ENCODE measurements at regions not wholly inside any gene's neighbourhood (a gene's known extent, or its start where the extent isn't known, plus 50 kb on each side); places are given as distances from the start of the nearest gene placed in this dataset.

DNA sequence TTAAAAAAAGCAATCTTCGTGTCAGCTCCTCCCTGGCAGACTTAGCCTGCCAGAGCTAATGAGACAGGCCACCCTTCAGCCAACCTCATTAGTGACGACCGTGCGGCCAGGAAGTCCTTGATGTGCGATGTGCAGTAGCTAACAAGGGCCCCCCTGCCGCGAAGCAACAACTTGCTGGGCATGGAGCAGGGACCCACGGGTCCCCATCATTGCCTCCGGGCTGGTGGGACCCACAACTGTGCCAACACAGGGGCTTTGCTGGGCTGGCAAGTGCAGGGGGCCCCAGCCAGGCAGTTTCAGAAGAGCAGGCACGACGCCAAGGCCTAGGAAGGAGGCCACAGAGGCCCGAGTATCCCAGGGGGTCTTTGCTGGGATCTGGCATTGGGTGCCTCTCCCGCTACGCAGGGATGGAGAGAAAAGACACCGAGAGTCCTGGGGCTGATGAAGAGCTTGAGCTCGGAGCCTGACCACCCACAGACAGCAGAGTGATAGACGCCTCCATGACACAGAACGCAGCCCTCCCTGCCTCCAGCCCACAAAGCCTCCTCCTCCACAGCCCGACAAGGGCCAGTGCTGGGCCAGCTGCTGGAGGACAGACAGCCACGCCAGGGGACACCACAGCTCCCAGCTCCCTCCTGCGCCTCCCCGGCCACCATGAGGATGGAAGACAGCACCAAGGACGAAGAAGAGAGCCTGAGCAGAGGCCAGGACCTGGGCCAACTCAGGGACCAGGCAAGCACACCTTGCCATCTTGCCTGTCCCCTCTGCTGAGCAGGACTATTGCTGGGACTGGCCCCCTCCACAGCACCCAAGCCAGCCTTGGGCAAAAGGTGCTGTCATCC is 96.6 kb downstream of the YTHDF1 start:
- H3K27me3 Mint-ChIP-seq (ENCODE audit: unreplicated experiment), result peaks cover 89% of the 10 kb centered on the region
- H3K4me3 Mint-ChIP-seq (ENCODE audit: low read depth, unreplicated experiment), result no peak overlapping the region
- no peak for DNase-seq
- H3K27ac Mint-ChIP-seq (ENCODE audit: unreplicated experiment), result no peak overlapping the region
- intact Hi-C loops (cut with micrococcal nuclease; ENCODE audit: unreplicated experiment), result no loop called here
- peaks cover 6% of the 10 kb centered on the region for H3K4me1 Mint-ChIP-seq (ENCODE audit: low read depth, unreplicated experiment)
- BruUV-seq (replicated peaks), result no TSS peak
- TF ChIP-seq, protein P1, sequence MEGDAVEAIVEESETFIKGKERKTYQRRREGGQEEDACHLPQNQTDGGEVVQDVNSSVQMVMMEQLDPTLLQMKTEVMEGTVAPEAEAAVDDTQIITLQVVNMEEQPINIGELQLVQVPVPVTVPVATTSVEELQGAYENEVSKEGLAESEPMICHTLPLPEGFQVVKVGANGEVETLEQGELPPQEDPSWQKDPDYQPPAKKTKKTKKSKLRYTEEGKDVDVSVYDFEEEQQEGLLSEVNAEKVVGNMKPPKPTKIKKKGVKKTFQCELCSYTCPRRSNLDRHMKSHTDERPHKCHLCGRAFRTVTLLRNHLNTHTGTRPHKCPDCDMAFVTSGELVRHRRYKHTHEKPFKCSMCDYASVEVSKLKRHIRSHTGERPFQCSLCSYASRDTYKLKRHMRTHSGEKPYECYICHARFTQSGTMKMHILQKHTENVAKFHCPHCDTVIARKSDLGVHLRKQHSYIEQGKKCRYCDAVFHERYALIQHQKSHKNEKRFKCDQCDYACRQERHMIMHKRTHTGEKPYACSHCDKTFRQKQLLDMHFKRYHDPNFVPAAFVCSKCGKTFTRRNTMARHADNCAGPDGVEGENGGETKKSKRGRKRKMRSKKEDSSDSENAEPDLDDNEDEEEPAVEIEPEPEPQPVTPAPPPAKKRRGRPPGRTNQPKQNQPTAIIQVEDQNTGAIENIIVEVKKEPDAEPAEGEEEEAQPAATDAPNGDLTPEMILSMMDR (IDR thresholded peaks at IDR 0.05; ENCODE audit: unreplicated experiment), result no peak
- H3K36me3 Mint-ChIP-seq (ENCODE audit: insufficient read depth, unreplicated experiment), result no peaks in the 10 kb centered on the region
- CTCF ChIA-PET, result no interaction called here
- no peaks in the 10 kb centered on the region for H3K9me3 Mint-ChIP-seq (ENCODE audit: low read depth, unreplicated experiment)

GRCh38 chr20:63118303-63119120 is 97.4 kb downstream of the YTHDF1 start:
- intact Hi-C loops (cut with micrococcal nuclease; ENCODE audit: unreplicated experiment), result no loop called here
- Mint-ChIP-seq H3K36me3 (ENCODE audit: insufficient read depth, unreplicated experiment) (no peaks in the 10 kb centered on the region), H3K9me3 (ENCODE audit: low read depth, unreplicated experiment) (no peaks in the 10 kb centered on the region), H3K27me3 (ENCODE audit: unreplicated experiment) (peaks cover 97% of the 10 kb centered on the region), H3K4me1 (ENCODE audit: low read depth, unreplicated experiment) (peaks cover 7% of the 10 kb centered on the region), H3K27ac (ENCODE audit: unreplicated experiment) (no peak overlapping the region), H3K4me3 (ENCODE audit: low read depth, unreplicated experiment) (no peak overlapping the region)
- TF ChIP-seq, protein P1 (IDR thresholded peaks at IDR 0.05; ENCODE audit: unreplicated experiment), result no peak
- CTCF ChIA-PET, result no interaction called here
- no peak for DNase-seq
- BruUV-seq (replicated peaks), result no TSS peak

- intact Hi-C loops (cut with micrococcal nuclease; ENCODE audit: unreplicated experiment), result no loop called here
- no peak overlapping the region for H3K4me3 Mint-ChIP-seq (ENCODE audit: low read depth, unreplicated experiment)
- DNase-seq, result no peak
- no TSS peak for BruUV-seq (replicated peaks)
- no peaks in the 10 kb centered on the region for H3K36me3 Mint-ChIP-seq (ENCODE audit: insufficient read depth, unreplicated experiment)
- H3K27ac Mint-ChIP-seq (ENCODE audit: unreplicated experiment), result no peak overlapping the region
- TF ChIP-seq, protein P1 (IDR thresholded peaks at IDR 0.05; ENCODE audit: unreplicated experiment), result no peak
- peaks cover 100% of the 10 kb centered on the region for H3K27me3 Mint-ChIP-seq (ENCODE audit: unreplicated experiment)
- CTCF ChIA-PET, result no interaction called here
- H3K4me1 Mint-ChIP-seq (ENCODE audit: low read depth, unreplicated experiment), result peaks cover 7% of the 10 kb centered on the region
- no peaks in the 10 kb centered on the region for H3K9me3 Mint-ChIP-seq (ENCODE audit: low read depth, unreplicated experiment)
Observed at GRCh38 chr20:63117661-63118302, 98.1 kb downstream of the YTHDF1 start.

DNA sequence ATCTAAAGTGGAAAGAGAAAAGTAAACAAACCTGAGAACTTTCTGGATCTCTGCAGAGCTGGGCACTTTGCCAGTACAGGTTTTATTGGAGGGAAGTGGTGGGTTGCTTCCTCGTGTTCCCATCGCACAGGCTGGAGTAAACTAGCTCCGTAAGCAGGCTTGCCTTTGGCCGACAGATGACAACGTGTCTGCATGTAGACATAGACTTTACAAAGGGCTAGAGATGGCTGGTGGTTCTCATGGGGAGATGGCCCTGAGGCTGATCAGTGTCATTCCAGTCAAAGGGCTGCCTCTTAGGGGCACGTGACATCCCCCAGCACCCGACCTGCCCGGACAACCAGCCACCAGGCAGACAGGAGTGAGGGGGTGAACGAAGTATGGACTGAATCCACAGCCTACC is 98.8 kb downstream of the YTHDF1 start:
- TF ChIP-seq, protein P1 (IDR thresholded peaks at IDR 0.05; ENCODE audit: unreplicated experiment), result no peak
- no peaks in the 10 kb centered on the region for H3K36me3 Mint-ChIP-seq (ENCODE audit: insufficient read depth, unreplicated experiment)

More for the DNA sequence above, 98.8 kb downstream of the YTHDF1 start:
- intact Hi-C loops (cut with micrococcal nuclease; ENCODE audit: unreplicated experiment), result no loop called here
- Mint-ChIP-seq H3K9me3 (ENCODE audit: low read depth, unreplicated experiment) (no peaks in the 10 kb centered on the region), H3K27me3 (ENCODE audit: unreplicated experiment) (peaks cover 100% of the 10 kb centered on the region), H3K4me3 (ENCODE audit: low read depth, unreplicated experiment) (no peak overlapping the region), H3K4me1 (ENCODE audit: low read depth, unreplicated experiment) (peaks cover 7% of the 10 kb centered on the region), H3K27ac (ENCODE audit: unreplicated experiment) (no peak overlapping the region)
- CTCF ChIA-PET, result no interaction called here
- no TSS peak for BruUV-seq (replicated peaks)
- DNase-seq, result no peak

Measured in Calu3 (cell line).